NB4 (cell line): ENCODE measurements at regions not wholly inside any gene's neighbourhood (a gene's known extent, or its start where the extent isn't known, plus 50 kb on each side); places are given as distances from the start of the nearest gene placed in this dataset.

ENCODE experiments used
- DNase-seq: peaks from one replicate; pipeline ENCODE4 v3.0.0; 2010; ENCODE audit warnings: low read depth
- H3K4me3 ChIP-seq: one replicate; pipeline ENCODE4 v1.5.1; 2011; ENCODE audit warnings: mild to moderate bottlenecking, low read depth, low read length, moderate library complexity
- MYC ChIP-seq: IDR thresholded peaks from 2 replicates; pipeline ENCODE4 v1.6.1; 2011; ENCODE audit warnings: low read depth, low read length
- POLR2A ChIP-seq: IDR thresholded peaks from 2 replicates; pipeline ENCODE4 v1.6.1; 2011; ENCODE audit warnings: mild to moderate bottlenecking; ENCODE audit not compliant: insufficient read length; ENCODE audit errors: extremely low read depth
- TF ChIP-seq, protein P1 (sequence below): IDR thresholded peaks from 2 replicates; pipeline ENCODE4 v1.6.1; 2011; ENCODE audit warnings: low read depth, low read length
- TF ChIP-seq, protein P2 (sequence below): IDR thresholded peaks from one replicate; pipeline ENCODE4 v1.5.1; 2012; ENCODE audit warnings: low read depth, low read length

DNA sequence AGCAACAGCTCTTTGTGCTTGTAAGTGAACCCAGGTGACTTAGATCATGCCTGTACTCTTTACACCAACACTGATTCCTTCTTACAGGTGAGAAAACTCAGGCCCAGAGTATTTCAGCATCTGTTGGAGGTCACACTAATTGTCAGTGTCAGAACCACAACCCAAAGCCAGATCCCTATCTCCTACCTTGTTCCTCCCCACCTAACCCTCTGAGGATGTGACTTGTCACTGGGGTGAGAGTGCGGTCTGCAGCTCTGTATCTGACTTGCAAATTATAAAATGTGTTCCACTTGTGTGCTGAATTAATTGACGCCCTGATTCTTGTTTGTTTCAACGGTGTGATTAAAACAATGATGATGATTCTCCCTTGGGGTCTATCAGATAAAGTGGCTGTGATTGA is 232.5 kb upstream of the KCNG1 start:
- DNase-seq = no peak
- TF ChIP-seq, protein P1, sequence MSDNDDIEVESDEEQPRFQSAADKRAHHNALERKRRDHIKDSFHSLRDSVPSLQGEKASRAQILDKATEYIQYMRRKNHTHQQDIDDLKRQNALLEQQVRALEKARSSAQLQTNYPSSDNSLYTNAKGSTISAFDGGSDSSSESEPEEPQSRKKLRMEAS = no peak
- no peak for TF ChIP-seq MYC
- TF ChIP-seq, protein P2, sequence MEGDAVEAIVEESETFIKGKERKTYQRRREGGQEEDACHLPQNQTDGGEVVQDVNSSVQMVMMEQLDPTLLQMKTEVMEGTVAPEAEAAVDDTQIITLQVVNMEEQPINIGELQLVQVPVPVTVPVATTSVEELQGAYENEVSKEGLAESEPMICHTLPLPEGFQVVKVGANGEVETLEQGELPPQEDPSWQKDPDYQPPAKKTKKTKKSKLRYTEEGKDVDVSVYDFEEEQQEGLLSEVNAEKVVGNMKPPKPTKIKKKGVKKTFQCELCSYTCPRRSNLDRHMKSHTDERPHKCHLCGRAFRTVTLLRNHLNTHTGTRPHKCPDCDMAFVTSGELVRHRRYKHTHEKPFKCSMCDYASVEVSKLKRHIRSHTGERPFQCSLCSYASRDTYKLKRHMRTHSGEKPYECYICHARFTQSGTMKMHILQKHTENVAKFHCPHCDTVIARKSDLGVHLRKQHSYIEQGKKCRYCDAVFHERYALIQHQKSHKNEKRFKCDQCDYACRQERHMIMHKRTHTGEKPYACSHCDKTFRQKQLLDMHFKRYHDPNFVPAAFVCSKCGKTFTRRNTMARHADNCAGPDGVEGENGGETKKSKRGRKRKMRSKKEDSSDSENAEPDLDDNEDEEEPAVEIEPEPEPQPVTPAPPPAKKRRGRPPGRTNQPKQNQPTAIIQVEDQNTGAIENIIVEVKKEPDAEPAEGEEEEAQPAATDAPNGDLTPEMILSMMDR = no peak
- TF ChIP-seq POLR2A = no peak
- H3K4me3 ChIP-seq = no peak overlapping the region

DNA sequence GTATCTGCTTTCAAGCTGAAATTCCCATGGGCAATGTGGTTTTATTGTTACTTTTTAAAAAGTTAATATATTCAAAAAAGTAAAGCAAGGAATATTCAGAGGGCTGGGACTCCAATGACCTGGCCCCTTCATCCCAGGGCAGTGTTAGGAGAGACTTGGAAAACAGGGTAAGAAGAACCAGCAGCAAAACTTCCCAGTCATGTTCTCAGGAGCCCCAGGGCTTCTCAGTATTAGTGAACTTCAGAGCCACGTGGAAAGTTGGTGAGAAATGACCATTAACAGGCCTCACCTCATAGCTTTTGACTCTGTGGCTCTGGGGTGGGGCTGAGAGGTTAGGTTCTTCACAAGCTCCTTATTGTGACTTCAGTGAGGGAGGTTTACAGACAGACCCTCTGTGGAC is 230.4 kb upstream of the KCNG1 start:
- DNase-seq = no peak
- TF ChIP-seq, protein P2 = no peak
- TF ChIP-seq MYC (no peak), POLR2A (no peak)
- TF ChIP-seq, protein P1 = no peak
- H3K4me3 ChIP-seq = no peak overlapping the region

DNA sequence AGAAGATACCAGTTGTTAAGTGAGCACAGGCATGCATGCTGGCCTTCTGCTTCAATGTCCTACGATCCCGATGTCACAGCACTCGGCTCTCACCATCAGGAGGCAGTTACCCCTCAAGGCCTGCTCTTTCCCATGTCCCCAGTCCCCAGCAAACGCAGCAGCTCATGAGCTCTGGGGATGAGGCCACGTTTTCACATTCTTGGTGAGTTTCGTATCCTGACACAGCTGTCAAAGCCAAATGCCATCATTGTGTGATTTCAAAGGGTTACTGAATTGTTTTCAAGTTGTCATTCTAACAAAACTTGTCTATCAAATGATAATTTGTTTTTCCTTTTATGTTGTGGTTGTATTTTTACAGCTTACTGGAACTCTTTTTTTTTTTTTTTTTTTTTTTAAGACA is 226.9 kb upstream of the KCNG1 start:
- H3K4me3 ChIP-seq = no peak overlapping the region
- no peak for DNase-seq
- TF ChIP-seq POLR2A (no peak), MYC (no peak)
- TF ChIP-seq, protein P2 = no peak
- TF ChIP-seq, protein P1 = no peak

DNA sequence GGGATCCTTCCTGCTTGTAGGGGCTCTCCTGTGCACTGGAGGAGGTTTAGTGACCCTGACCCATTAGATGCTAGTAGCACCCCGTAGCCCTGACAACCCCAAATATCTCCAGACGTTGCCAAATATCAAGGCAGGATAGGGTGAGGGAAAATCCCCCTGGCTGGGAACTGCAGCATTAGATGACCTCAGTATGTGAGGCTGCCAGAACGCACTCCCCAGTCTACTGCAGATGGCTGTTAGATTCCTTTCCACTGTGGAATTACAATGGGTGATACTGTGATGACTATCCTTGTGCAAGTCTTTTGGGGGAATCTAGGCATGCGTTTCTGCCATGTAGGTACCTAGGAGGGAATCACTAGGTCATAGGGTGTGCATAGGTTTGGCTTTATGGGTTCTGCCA is 226.3 kb upstream of the KCNG1 start:
- H3K4me3 ChIP-seq = no peak overlapping the region
- TF ChIP-seq MYC = no peak
- TF ChIP-seq, protein P2 = no peak
- TF ChIP-seq, protein P1 = no peak
- no peak for TF ChIP-seq POLR2A
- no peak for DNase-seq

DNA sequence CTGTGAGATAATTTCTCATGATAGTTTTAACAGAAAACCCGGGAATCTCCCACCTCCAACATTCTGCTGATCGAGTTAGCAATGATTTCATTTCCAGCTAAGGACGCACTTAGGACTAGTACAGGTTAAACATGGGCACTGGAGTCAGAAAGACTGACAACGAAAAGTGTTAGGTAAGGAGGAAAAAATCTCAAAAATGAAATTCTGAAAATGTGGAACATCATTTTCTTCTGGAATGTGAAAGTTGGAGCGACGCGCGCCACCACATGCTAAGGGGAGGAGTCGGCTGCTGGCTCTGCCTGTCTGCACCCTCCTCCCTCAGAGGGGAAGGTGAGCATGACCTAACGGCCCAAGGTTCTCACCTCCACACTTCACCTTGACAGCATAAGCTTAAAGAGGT is 221.6 kb upstream of the KCNG1 start:
- no peak for DNase-seq
- TF ChIP-seq MYC (no peak), POLR2A (no peak)
- TF ChIP-seq, protein P2 = no peak
- TF ChIP-seq, protein P1 = no peak
- no peak overlapping the region for H3K4me3 ChIP-seq
